ENCODE measurements at regions not wholly inside any gene's neighbourhood (a gene's known extent, or its start where the extent isn't known, plus 50 kb on each side); places are given as distances from the start of the nearest gene placed in this dataset.

- H3K4me2 ChIP-seq (ENCODE audit: low read length): no peak overlapping the region
- H3K9me2 ChIP-seq (ENCODE audit: insufficient read depth, low read length): no peaks in the 10 kb centered on the region
- H3K9ac ChIP-seq (ENCODE audit: low read length): no peak overlapping the region
- H3F3A ChIP-seq (ENCODE audit: insufficient read depth, low read length, poor library complexity, severe bottlenecking): no peaks in the 10 kb centered on the region
- no peaks in the 10 kb centered on the region for H4K20me1 ChIP-seq (ENCODE audit: insufficient read depth)
- no peak overlapping the region for H3K4me3 ChIP-seq (ENCODE audit: low read length)
- H3K36me3 ChIP-seq (ENCODE audit: insufficient read depth, low read length): no peaks in the 10 kb centered on the region
- H3K9me3 ChIP-seq (ENCODE audit: low read length): peaks cover 5% of the 10 kb centered on the region
- no peaks in the 10 kb centered on the region for H3K79me2 ChIP-seq (replicated peaks; ENCODE audit: insufficient read depth, low read length)
- H2AFZ ChIP-seq (ENCODE audit: low read depth, low read length): no peak overlapping the region
- TF ChIP-seq RAD21 (conservative IDR thresholded peaks at IDR 0.05) (no peak), MXI1 (conservative IDR thresholded peaks at IDR 0.05; ENCODE audit: poor library complexity, severe bottlenecking) (no peak), EZH2 (IDR thresholded peaks at IDR 0.05; ENCODE audit: borderline replicate concordance, insufficient read depth, low read length, poor library complexity, severe bottlenecking) (no peak), REST (IDR thresholded peaks at IDR 0.05; ENCODE audit: borderline replicate concordance) (no peak), EP300 (conservative IDR thresholded peaks at IDR 0.05; ENCODE audit: poor library complexity, severe bottlenecking) (no peak), POLR2AphosphoS5 (IDR thresholded peaks at IDR 0.05) (no peak), SMC3 (conservative IDR thresholded peaks at IDR 0.05; ENCODE audit: poor library complexity) (no peak), TAF1 (IDR thresholded peaks at IDR 0.05; ENCODE audit: low read depth) (no peak)
- TF ChIP-seq, protein P1, sequence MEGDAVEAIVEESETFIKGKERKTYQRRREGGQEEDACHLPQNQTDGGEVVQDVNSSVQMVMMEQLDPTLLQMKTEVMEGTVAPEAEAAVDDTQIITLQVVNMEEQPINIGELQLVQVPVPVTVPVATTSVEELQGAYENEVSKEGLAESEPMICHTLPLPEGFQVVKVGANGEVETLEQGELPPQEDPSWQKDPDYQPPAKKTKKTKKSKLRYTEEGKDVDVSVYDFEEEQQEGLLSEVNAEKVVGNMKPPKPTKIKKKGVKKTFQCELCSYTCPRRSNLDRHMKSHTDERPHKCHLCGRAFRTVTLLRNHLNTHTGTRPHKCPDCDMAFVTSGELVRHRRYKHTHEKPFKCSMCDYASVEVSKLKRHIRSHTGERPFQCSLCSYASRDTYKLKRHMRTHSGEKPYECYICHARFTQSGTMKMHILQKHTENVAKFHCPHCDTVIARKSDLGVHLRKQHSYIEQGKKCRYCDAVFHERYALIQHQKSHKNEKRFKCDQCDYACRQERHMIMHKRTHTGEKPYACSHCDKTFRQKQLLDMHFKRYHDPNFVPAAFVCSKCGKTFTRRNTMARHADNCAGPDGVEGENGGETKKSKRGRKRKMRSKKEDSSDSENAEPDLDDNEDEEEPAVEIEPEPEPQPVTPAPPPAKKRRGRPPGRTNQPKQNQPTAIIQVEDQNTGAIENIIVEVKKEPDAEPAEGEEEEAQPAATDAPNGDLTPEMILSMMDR (IDR thresholded peaks at IDR 0.05; ENCODE audit: poor library complexity, severe bottlenecking): no peak
- no peak overlapping the region for H3K27ac ChIP-seq (ENCODE audit: low read length)
- no peaks in the 10 kb centered on the region for H3K27me3 ChIP-seq (ENCODE audit: insufficient read depth, low read depth, low read length)
Observed at GRCh38 chr10:21196822-21197395, 299.8 kb upstream of the NEBL start.

GRCh38 chr10:21195252-21195651 lies 298.1 kb upstream of the NEBL start:
- no peak overlapping the region for H3K9ac ChIP-seq (ENCODE audit: low read length)
- H3K27ac ChIP-seq (ENCODE audit: low read length): no peak overlapping the region
- no peaks in the 10 kb centered on the region for H3F3A ChIP-seq (ENCODE audit: insufficient read depth, low read length, poor library complexity, severe bottlenecking)
- H3K4me2 ChIP-seq (ENCODE audit: low read length): no peak overlapping the region
- H3K9me2 ChIP-seq (ENCODE audit: insufficient read depth, low read length): no peaks in the 10 kb centered on the region
- H4K20me1 ChIP-seq (ENCODE audit: insufficient read depth): no peaks in the 10 kb centered on the region
- no peak overlapping the region for H2AFZ ChIP-seq (ENCODE audit: low read depth, low read length)
- H3K36me3 ChIP-seq (ENCODE audit: insufficient read depth, low read length): no peaks in the 10 kb centered on the region
- no peaks in the 10 kb centered on the region for H3K27me3 ChIP-seq (ENCODE audit: insufficient read depth, low read depth, low read length)
- peaks cover 5% of the 10 kb centered on the region for H3K9me3 ChIP-seq (ENCODE audit: low read length)
- no peaks in the 10 kb centered on the region for H3K79me2 ChIP-seq (replicated peaks; ENCODE audit: insufficient read depth, low read length)
- TF ChIP-seq EP300 (conservative IDR thresholded peaks at IDR 0.05; ENCODE audit: poor library complexity, severe bottlenecking) (peak; percentile 87), TAF1 (IDR thresholded peaks at IDR 0.05; ENCODE audit: low read depth) (no peak), REST (IDR thresholded peaks at IDR 0.05; ENCODE audit: borderline replicate concordance) (no peak), POLR2AphosphoS5 (IDR thresholded peaks at IDR 0.05) (peak; percentile 57), RAD21 (conservative IDR thresholded peaks at IDR 0.05) (no peak), EZH2 (IDR thresholded peaks at IDR 0.05; ENCODE audit: borderline replicate concordance, insufficient read depth, low read length, poor library complexity, severe bottlenecking) (no peak)
- TF ChIP-seq, protein P1 (IDR thresholded peaks at IDR 0.05; ENCODE audit: poor library complexity, severe bottlenecking): no peak
- no peak overlapping the region for H3K4me3 ChIP-seq (ENCODE audit: low read length)
